ENCODE measurements at regions not wholly inside any gene's neighbourhood (a gene's known extent, or its start where the extent isn't known, plus 50 kb on each side); places are given as distances from the start of the nearest gene placed in this dataset.

DNA sequence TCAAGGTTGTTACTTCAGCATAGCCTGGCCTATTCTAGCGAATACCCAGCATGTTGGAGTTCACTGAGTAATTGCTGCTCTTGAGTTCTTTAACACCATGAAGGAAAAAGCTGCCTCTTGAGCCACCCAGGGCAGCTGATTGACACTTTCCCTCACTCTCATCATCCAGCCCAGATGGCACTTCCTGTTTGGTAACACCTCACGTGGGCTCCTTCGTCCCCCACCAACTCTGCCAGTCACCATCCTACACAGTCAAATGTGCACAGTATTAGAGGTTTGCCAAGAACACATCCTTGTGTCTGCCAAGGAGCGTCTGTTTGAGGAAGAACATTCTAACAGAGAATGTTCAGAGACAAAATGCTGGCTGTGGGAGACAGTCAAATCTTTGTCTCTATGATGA, 266.3 kb downstream of the RPLP1 start:
- peak; percentile 15 for DNase-seq

DNA sequence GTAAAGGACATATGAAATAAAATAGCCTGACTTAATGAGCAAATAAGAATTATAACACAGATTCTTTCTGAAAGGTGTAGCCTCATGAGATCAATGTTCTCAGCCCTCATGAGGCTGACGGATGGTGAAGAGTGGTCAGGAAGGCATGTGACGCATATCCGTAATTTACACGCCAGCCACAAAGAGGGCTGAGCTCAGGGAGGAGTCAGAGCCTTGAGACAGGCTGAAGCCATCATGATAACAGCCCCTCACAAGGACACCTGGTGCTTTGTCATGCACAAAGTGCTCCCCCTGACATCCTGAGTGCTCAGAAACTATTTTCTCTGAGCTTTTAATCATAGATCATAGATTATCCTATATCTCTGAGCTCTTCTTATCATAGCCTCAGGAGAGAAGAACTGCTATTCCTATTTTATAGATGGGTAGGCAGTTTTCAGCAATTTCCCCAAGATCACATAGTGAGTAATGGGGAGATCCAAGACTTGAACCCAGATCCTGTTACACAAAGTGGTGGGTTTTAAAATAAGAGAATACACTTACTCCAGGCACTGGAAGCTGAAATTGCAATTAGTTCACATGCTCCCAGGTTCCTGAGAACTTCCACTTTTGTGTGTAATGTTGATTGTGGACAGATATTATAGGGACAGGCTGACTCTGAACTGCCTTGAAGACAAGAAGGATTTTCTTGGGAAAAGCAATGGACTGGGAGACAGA, 267.1 kb downstream of the RPLP1 start:
- DNase-seq: peak; percentile 64

DNA sequence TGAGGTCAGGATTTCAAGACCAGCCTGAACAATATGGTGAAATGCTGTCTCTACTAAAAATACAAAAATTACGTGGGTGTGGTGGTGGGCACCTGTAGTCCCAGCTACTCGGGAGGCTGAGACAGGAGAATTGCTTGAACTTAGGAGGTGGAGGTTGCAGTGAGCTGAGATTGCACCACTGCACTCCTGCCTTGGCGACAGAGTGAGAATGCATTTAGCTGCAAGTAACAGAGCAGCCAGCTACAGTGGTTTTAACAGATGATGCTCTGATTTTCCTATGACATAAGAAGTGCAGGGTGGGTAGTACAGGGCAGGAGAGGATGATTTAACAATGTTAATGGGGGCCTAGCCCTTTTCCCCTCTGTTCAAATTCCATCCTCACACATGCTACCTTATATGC, 267.9 kb downstream of the RPLP1 start:
- no peak for DNase-seq

DNA sequence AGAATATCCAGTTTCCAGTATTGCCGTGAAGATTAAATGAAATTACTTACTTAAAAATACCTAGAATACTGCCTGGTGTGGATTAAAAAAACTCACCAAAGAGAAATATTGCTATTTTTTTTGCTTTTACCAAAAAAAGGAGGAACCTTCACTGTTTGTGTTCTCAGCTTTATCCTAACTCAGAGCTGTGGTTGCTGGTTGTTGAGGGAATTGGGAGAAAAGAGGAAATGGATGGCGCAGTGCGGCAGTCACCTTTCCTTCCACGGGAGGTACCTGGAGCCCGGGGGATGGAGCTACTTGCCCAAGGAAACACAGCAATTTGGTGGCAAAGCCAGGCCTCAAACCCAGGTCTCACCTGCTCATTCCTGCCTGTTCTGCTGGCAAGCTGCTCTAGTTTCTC, 270.3 kb downstream of the RPLP1 start:
- no peak for DNase-seq

DNA sequence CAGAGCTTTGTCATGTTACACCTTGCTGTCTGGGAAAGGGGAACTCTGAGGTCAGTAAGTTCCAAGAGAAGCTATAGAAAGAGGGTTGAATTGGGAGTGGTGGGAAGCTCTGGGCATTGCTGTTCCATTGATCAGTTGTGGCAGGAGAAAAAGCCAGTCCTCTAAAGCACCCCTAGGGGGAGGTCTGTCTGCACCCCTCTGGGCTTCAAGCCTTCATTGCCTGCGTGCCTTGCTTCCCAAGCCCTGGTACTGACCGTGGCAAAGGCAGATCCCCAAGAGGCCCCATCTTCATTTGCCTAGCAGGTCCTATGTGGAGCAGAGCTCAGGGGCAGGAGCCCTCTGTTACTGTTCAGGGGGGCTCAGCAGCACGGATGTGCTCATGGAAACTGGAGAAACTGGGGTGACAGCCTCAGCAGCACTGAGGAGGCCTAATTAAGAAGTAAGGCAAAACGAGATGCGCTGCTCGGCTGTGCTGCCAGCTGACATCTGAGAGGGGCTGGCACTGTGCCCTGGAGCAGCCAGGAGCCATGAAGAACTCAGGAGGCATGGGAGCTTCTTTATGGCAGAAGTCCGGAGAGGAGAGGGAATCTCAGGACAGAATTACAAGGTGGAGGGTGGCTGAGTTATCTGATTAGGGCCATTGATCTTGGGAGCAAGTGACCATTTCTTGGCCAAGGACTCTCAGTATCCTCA, 270.9 kb downstream of the RPLP1 start:
- DNase-seq: no peak

DNA sequence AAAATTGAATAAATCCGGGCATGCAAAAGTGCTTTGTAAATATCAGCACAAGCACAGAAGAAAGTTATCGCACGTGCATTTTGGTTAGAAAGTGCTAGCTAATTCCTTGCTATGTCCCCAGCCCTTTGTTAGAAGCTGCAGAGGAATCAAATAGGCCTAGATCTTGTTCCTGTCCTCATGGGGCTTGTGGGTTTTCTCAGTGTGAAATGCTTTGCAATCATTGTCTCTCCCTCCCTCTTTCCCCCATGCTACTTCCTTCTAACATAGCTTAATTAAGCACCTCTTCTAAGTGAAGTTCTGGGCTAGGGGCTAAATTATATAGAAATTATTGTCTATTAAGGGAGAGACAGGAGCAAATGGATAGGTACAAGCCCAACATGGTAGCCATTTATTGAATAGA, 271.7 kb downstream of the RPLP1 start:
- no peak for DNase-seq

DNA sequence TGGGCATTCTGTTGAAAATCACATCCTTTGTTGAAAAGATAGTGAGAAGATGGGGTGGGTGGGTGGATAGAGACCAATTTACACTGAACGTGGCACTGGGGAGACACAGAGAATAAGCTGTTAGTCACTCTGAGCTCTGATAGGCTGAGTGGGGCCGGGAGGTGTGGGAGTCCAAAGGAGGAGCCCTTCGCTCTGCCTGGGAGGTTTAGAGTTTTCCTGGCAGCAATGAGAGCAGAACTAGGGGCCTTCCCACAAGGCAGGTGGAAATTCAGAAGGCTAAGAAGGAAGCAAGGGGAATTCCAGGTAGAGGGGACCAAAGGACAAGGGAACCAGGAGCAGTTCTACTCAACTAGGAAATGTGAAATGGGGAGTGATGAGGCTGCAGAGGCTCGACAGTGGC, 272.7 kb downstream of the RPLP1 start:
- DNase-seq: no peak

DNA sequence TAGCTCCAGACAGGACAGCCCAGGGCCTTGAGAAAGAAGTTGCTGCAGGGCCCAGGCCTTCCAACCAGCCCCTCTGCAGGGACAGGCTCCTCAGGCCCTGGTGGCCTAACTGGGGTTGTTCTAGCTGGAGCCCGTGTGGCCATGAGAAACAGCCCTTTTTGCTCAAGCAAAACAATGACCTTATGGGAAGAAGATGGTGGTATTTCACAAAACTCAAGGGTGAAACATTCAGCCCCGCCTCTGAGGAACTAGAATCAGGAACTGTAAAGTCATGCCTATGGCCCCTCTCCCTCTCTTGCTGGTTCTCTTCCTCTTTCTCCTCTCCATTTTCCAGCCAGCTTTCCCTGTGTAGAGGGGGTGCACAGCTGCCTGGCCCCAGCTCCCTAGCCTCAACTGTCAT, 273.3 kb downstream of the RPLP1 start:
- DNase-seq: no peak

DNA sequence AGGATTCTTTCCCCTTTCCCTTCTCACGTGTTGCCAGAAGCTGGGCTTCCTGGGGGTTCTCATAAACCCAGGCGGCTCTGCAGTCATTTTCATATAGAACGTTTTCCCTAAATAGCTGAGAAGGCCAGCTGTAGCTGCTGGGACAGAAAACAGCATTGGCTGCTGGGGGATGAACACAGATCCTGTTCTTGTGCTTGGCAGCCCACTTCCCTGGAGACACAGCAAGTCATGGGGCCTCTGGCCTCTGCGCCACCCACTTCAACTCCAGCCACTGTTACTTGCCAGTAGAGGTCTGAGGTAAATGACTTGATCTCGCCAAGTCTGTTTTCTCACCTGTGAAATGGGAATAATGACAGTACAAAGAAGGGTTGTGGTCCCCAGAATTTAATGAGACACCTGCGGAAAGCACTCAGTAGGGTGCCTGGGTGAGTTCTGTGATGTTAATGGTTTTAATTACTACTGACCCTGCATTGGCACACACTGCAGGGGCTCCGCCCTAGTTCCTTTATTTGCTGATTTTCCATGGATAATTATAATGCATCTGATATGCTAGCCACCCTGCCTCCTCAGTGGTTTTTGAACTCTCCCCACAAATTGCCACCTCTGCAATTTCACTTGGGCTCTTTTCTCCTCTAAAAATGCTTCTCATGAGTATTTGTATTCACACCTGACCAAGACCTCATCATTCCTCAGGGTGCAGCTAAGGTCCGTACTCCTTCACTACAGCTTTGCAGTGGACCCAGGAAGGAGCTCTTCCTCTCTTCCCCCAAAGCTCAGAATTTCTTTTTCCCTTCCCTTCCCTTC, 274.7 kb downstream of the RPLP1 start:
- no peak for DNase-seq

DNA sequence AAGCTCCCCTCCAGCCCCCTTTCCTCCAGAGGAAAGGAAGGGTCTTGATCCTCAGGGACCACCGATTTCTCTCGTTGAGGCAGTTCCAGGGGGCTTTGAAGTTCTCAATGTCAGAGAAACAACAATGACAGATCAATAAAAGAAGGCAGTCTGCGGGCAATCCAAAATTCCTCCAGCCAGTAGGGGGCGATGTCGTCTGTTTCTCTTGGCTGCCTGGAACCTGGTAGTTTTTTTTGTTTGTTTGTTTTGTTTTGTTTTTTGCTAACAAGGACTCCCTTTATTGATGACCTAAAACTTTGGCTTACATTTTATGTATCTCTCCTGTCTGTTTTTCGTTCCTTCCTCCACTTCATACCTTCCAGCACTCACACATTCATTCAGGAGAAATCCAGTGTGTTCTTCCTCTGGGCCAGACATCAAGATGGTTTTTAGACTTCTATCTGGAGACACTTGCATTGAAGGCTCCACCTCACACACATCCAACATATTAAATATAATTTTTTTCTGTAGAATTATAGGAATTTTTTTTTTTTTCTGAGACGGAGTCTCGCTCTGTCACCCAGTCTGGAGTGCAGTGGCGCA, 276.6 kb downstream of the RPLP1 start:
- peak; percentile 80 for DNase-seq

DNA sequence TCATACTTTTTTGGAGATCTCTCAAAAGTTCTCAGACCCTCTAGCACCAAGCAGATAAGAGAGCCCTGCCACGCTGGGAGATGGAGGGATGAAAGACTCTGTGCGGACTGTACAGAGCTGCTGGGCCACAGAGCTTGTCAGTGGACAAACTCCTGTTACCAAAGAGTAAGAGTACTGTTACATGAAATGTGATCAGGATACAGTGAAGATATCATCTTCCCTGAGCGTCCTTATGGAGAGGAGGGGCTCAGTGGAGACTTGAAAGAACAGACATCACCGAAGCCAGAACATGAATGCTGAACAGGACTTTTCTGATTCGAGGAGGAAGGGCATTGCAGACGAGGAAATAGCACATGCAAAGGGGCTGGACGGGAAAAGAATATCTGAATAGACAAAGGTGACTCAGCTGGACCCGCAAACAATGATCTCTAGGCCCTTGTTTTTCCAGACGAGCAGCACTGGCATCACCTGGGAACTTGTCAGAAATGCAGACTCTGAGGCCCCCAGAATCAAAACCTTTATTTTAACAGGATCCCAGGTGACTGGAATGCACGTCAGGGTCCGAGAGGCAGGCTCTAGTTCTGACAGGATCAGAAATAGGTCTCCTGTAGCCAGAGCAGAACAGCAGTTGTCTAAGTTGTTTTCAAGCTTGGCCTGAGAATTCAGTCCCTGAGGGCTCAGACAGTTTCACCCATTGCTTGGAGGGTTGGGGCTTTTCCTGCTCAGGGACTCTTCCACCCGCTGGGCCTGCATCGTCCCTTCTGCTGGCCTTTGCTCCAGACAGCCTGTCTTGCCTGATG, 277.9 kb downstream of the RPLP1 start:
- DNase-seq: no peak

DNA sequence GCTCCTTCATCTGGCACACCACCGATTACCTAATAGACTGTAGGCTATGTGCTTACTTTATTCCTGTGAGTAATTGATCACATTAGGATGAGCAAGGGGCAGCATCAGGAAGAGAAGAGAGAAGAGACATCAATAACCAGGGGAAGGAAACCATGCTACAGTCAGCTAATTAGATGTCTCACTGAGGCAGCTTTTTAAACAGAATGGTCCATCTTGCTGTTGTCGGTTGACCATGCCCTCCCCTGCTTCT, 278.4 kb downstream of the RPLP1 start:
- DNase-seq: no peak

DNA sequence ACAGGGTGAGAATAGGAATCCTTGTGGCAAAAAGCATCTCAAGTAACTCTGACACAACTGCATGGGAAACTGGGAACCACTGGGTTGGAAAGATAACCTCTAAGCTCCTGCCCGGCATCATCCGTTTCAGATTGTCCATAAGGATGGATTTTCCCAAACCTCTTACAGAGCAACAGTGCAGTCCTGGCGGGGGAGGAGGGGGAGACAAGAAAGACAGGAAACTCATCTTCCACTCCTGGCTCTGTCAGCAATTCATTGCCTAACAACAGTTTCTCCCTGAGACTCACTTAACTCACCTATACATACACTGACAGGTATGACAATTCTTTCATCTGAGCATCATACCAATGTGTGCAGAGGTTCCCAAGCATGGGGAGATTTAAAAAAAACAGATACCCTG, 279.0 kb downstream of the RPLP1 start:
- DNase-seq: no peak

DNA sequence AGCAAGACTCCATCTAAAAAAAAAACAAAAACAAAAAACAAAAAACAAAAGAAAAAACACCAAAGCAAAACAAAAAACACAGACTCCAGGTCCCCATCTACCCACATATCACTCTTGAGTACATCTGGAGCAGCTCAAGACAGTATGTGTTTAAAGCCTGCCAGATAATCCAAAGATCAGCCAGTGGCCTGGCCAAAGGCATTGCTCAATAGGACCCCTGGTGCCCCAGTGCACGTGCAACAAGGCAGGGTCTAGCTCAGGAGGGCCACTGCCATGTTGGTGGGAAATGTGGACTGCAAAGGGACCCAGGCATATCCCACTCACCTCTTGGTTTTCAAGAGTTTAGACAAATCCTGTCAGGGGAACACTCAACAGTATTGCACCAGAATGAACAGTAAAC, 279.5 kb downstream of the RPLP1 start:
- DNase-seq: no peak

DNA sequence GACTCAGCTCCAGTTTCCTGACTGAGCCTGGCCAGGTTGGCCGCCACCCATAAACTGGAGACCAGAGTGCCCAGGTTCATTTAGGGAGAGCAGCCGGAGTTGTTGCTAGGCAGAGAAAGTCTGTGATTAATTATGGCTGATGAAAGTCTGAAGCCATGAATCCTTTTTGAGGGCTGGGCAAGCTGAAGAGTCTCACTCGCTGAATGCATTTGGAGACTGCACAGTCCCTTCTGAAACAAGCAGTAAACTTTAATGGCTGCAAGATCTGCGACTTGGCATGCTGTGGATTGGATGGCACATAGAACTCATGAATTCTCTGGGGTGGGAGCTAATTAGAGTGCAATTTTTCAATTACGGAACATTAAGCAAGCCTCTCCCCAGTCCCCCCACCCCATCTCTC, 282.1 kb downstream of the RPLP1 start:
- DNase-seq: no peak

DNA sequence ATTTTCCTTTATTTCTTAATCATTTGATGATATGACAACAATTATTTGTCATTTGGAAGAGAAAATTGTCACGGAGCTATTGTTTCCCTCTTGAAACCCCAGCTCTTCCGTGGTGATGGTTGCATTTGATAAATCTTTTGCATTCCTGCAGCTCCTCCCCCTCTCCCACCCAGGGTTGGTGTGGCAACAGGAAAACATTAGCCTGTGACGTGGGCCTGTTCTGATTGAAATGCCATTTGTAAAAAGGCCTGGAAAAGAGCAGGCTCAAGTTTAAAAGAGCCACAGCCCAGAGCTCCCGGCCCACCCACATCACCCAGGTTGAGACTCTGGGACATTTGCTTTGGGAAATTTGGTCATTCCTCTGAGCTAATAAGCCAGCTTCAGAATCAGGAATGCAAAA, 282.5 kb downstream of the RPLP1 start:
- no peak for DNase-seq

DNA sequence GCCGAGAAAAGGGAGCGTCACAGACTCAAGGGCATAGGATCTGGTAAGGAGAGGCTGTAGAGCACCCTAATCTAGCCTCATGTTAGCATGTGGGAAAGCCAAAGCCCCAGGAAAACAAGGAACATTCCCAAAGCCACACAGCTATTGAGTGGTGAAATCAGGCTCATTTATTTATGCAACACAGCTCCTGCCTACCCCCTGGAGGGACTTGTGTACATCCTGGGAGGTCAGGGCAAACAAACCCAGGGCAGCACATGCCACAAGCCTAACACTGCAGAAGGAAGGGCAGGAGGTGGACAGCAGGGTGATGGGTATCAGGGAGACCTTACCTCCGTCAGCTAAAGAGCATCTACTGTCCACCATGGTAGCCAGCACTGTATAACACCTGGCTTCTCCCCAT, 283.5 kb downstream of the RPLP1 start:
- DNase-seq: no peak

DNA sequence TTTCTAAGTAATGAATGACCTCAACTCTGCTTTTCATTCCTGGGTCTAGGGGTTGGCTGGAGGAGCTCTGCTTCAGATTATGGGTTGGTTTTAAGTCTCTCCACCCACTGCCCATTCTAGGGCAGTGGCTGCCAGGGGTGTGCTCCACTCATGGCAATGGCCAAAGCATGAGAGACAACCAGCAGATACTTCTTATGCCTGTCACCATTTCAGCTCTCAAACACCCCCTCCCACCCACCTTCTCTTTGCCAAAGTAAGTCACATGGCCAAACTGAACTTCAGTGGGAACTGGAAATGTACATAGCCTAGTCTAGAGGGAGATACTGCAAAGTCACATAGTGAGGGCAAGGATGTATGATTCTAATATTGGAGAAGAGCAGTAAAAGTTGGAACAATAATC, 285.3 kb downstream of the RPLP1 start:
- DNase-seq: no peak

DNA sequence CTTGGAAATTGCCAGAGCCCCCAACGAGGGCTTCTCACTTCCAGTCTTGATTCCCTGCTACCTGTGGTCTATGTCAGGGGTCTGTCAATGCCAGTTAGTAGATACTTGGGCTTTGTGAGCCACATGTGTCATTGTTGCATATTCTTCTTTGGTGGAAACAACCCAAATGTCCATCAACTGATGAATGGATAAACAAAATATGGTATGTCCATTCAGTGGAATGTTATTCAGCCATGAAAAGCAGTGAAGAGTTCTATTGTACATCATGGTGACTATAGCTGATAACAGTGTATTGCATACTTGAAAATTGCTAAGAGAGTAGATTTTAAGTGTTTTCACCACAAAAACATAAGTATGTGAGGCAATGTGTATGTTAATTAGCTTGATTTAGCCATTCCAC, 288.1 kb downstream of the RPLP1 start:
- DNase-seq: no peak

DNA sequence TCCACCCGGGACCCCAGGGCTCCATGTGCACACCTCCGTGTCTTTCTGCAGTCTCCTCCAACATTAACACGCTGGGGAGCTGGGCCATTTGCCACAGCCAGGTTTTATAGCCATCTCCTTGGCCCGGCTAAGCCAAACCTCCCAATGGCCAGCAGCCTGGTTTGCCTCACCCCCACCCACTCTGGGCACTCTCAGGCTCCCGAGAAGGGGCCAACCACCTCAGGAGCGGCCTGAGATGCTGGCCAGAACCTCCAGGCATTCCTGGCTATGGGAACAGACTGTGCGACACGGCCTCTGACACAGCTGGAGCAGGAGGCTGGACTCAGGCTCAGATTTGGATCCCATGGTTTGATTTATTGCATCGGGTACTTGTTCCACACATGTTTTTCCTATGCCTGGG, 289.7 kb downstream of the RPLP1 start:
- DNase-seq: no peak

DNA sequence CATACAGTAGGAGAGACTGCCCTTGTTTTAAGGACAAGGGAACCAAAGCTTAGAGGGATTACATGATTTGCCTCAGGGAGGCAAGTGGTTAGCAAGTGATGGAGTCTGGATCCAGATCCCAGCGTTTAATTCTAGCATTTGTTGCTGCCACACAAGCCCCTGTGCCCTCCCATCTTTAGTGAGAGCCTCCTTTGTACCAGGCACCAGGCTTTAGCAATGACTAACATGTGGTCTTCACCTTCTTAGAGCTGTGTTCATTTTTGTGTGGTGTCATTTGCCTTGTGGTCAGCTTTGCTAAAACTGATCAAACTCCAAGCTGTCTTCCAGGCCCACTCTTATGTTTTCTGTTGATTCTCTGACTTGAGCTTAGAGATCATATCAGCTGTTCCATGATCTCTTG, 290.5 kb downstream of the RPLP1 start:
- no peak for DNase-seq

DNA sequence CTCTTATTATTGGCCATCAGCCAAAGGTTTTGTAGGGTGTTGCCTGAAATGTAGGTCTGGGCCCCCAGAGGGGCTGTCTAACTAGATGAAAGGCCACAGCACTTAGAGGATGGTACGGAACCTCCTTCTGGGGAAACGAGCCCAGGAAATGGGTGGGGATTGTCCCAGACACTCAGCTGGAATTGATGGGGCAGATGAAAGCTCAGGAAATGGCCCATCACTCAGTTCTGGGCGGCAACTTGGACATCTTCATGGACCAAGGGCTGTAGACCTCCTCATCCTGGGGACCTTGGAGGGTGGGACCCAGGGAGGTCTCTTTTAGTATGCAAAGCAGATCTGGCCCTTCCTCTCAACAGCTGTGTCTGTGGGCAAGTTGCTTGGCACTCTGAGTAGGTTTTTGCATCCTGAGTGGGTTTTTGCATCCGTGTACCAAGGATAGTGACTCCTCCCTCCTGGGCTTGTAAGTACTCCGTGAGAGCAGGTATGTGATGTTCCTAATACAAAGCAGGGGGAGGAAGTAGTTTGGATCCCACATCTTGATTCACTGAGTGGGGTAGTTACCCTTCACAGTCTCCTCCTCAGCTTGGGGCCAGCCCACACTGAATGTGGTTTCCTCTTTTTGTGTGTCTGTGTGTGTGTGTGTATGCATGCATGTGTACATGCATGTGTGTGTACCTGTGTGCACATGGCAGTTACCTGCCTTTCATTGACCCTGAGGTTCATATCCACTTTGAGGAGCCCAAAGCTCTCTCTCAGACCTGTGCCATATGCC, 292.0 kb downstream of the RPLP1 start:
- DNase-seq: no peak
